HepG2 (cell line): ENCODE measurements at regions not wholly inside any gene's neighbourhood (a gene's known extent, or its start where the extent isn't known, plus 50 kb on each side); places are given as distances from the start of the nearest gene placed in this dataset.

Experiments used
- CEBPZ ChIP-seq: IDR thresholded peaks from 2 replicates; pipeline ENCODE4 v1.6.1; 2012; ENCODE audit warnings: low read length, improper control_type of control experiment
- IRF1 ChIP-seq: sonication (generic); formaldehyde crosslinking; IDR thresholded peaks from 2 replicates; pipeline ENCODE4 v1.4.0; 2020; ENCODE audit warnings: low read depth, mild to moderate bottlenecking, missing genetic modification reagents
- MBNL3 ChIP-seq: fragments of 250-450 bp; sonication (Bioruptor Pico); conservative IDR thresholded peaks from 2 replicates; pipeline ENCODE4 v1.8.0; 2022; ENCODE audit warnings: mild to moderate bottlenecking, inconsistent platforms
- SNAPC4 ChIP-seq: sonication (generic); formaldehyde crosslinking; IDR thresholded peaks from 2 replicates; pipeline ENCODE4 v1.4.0; 2020; ENCODE audit warnings: mild to moderate bottlenecking, missing genetic modification reagents
- TIGD3 ChIP-seq: sonication (generic); formaldehyde crosslinking; IDR thresholded peaks from 2 replicates; pipeline ENCODE4 v1.5.1; 2020; ENCODE audit warnings: mild to moderate bottlenecking, missing genetic modification reagents, borderline replicate concordance
- ZNF232 ChIP-seq: sonication (generic); formaldehyde crosslinking; IDR thresholded peaks from 2 replicates; pipeline ENCODE4 v1.4.0; 2020; ENCODE audit warnings: missing genetic modification reagents, borderline replicate concordance

- TF ChIP-seq SNAPC4 (CRISPR knock-in tag) (no peak), ZNF232 (CRISPR knock-in tag) (no peak), CEBPZ (no peak), MBNL3 (CRISPR knock-in tag) (no peak), IRF1 (CRISPR knock-in tag) (no peak), TIGD3 (no peak)
These were observed 452.1 kb upstream of the POU3F2 start (continued) for GRCh38 chr6:98382246-98382645.
